GM20431 (cell line): ENCODE measurements at regions not wholly inside any gene's neighbourhood (a gene's known extent, or its start where the extent isn't known, plus 50 kb on each side); places are given as distances from the start of the nearest gene placed in this dataset.
"Not testable (repeated sequence)": the region's sequence is repeated elsewhere in the genome, so short reads cannot be mapped to it uniquely, and the experiment has no call there.

Experiments used
- in situ Hi-C: fragments of 300-500 bp; cut with MseI, MboI; formaldehyde crosslinking; loops from one replicate; pipeline ENCODE4 v1.15.0; 2020; ENCODE audit warnings: low sequenced_read_pairs; ENCODE audit not compliant: unreplicated experiment

DNA sequence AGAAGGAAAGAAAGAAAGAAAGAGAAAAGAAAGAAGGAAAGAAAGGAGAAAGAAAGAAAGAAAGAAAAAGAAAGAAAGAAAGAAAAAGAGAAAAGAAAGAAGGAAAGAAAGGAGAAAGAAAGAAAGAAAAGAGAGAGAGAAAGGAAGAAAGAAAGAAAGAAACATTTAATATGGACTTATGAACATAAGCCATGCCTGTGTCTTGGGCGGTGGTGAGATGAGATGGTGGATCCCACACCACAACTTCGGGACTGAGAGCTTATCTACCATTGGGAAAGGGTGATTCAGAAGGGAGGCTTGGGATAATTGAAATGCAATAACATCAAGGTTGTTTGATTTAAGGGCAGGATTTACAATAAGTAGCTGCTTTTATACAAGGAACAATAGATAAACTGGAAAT is 843.9 kb upstream of the AUTS2 start:
- in situ Hi-C loops = no loop called here

DNA sequence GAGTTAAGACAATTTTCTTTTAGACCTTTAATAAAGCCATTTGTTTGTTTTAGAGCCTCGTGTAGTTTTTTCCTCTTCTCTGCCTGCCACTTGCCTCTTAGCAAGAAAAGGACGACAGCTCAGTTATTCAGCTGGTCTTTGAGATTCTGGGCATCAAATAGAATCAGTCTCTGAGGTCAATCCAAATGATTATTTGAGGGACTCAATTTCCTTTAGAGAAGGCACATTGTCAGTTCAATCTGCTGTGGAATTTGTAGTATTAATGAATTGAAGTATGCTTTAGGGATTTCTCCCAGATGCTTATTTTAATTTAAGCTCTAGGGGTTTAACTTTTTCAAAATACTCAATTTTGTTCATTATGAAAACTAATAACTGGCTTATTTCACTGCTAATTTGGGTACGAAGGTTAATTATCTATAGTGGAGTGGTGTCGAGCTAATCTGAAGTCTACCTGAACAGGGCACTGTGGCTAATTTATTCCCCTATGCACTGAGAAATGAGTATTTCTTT is 841.2 kb upstream of the AUTS2 start:
- in situ Hi-C loops = no loop called here

DNA sequence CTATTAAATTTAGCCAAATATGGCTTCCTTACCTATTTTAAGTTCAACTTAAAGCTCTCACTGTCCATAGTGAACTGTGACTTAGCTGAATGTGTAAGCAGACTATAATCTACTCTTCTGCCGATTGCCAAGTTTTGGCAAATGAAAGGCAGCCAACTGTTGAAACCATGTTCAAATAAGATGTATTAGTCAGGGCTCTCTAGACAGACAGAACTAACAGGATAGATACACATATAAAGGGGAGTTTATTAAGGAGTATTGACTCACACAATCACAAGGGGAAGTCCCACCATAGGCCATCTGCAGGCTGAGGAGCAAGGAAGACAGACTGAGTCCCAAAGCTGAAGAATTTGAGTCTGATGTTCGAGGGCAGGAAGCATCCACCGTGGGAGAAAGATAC is 837.7 kb upstream of the AUTS2 start:
- in situ Hi-C loops = no loop called here

DNA sequence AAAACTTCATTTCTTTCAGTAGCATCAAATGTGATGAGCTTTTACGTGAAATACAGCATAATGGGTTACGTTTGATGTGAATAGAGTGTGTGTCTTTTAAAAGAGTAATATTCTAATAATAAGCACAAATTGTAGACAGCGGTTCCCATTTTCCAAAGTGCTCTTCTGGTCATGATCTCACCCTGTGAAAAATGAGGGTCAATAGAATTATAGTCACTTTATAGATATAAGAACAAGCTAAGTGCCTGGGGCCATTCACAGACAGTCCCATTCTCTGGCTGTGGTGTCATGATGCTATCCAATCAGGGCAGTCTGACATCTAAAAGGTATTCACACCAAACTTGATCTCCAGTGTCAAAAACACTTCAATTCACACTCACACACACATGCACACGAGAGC is 830.8 kb upstream of the AUTS2 start:
- in situ Hi-C loops = no loop called here

DNA sequence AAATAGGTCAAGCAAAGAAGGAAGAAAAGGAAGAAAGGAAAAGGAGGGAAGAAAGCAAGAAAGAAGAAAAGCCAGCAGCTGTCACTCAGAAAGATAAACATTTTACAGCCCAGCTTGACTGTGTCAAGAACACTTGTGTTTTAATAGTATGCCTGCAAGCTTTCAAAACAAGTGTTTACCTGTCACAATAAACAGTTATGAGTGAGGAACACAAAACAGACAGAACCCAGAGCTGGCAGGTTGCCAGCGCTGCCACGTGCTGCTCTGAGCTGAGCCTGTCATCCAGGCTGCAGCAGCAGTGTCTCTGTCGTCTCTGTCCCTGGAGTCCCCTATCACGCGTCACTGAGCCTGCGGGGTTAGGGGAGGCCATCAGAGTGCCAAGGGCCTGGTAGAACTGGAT is 827.6 kb upstream of the AUTS2 start:
- in situ Hi-C loops = no loop called here

DNA sequence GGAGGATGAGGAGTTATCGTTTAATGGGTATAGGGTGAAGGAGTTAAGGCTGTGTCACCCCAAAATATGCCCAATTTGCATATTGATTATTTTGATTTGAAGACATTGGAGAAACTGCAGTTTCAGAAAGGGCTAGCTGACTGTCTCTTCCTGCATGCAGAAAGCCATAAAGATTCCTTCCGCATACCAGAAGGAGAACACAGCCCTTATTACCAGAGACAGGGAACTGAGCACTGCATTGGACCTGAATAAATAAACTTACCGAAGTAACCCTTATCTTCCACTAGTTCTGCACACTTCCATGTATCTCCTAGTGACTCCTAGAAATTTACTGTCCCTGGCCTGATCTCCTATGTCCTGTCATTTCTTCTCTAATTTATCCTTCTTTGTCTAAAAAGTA is 821.9 kb upstream of the AUTS2 start:
- in situ Hi-C loops = no loop called here

DNA sequence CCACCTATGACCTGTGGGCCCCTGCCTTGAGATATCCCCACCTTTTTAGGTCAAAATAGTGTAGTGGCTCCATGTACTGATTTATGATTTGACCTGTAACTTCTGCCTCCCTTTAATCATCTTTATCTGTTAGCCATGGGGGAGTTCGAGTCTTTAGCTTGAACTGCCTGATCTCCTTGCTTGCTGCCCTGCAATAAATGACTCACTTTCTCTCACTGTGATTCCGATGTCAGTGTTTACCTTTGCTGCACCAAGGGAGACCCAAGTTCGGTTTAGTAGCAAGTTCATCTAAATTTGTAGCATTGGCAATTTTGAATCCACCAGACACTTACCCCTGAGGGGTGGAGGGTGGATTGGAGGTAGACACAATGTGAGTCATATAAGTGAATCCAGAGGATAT is 814.6 kb upstream of the AUTS2 start:
- in situ Hi-C loops = no loop called here

DNA sequence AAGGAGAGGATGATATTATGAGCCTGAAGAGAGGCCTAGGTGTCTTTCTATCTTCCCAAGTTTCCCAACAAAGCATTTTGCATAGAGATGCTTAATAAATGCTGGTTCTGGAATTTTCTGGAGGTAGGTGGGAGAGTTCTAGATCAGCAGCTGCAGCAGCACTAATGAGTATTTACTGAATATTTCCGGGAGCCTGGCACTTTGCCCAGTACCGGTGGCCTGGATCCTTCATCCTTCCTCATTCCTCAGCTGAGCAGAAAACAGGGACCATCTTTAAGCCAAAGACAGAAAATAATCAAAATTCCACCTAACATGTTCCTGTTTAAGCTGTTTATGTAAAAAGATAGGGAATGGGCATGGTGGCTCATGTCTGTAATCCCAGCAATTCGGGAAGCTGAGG is 813.2 kb upstream of the AUTS2 start:
- in situ Hi-C loops = no loop called here

DNA sequence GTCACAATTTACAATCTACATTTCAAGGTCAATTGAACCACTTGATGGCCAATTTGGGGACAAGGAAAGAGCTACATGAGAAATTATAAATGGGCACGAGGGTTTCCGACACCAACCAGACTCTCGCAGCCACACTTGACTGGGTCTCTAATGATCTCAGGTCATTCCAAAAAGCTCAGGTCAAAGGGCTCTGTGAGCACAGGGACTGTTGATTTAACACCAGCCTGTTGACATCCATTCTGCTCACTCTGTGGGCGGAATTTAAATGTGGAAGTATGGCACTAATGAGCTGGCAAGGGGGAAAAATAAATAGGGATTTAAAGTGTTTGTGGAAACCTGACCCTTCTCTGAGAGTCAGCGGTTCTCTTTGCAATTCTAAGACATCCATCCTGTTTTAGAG is 810.7 kb upstream of the AUTS2 start:
- in situ Hi-C loops = no loop called here

DNA sequence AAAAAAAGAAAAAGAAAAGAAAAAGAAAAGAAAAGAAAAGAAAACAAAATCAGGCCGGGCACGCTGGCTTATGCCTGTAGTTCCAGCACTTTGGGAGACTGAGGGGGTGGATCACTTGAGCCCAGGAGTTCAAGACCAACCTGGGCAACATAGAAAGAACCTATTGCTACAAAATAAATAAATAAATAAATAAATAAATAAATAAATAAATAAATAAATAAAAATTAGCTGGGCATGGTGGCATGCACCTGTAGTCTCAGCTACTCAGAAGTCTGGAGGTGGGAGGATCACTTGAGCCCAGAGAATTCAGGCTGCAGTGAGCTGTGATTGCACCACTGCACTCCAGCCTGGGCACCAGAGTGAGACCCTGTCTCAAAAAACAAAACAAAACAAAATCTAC is 809.7 kb upstream of the AUTS2 start:
- in situ Hi-C loops = not testable (repeated sequence)

DNA sequence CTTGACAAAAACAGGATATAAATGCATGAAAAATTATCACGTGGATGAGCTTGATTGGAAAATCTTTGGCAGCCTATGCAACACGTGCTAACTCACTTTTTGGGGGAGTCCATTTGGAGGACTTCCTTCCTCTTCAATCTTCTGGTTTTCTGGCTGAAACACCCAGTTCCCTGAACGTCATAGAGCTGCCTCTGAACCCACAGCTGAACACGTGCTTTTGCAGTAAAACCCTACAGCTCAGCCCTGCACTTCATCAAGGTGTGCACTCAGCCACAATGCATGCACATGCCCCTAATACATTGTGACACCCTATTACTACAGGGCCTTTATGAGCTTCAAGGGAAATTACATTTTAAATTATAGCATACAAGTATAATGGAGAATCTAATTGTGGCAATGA is 808.7 kb upstream of the AUTS2 start:
- in situ Hi-C loops = no loop called here

DNA sequence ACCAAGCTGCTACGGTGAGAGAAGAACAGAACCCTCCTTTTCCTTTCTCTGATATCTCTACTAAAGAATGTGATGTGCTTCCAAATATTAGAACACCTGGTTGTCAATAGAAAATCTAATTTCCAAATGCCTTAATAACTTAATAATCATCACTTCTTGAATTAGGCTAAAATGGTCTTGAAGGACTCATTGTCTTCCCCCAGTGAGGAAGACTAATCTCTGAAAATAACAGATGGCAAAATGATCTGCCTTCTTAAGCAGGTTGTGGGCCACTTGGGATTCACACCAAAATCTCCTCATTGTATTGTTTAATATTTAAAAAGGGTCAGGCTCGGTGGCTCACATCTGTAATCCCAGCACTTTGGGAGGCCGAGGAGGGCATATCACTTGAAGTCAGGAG is 805.9 kb upstream of the AUTS2 start:
- in situ Hi-C loops = no loop called here

DNA sequence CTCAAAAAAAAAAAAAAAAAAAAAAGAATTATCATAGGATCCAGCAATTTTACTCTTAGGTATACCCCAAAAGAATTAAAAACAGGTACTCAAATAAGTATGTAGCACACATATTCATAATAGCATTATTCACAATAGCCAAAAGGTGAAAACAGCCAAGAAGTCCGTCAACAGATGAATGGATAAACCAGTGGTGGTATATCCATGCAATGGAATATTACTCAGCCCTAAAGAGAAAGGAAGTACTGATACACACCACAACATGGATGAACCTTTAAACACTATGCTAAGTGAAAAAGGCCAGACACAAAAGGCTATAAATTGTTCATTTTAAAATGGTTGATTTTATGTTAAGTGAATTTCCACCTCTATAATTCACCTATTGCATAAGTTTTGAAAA is 804.8 kb upstream of the AUTS2 start:
- in situ Hi-C loops = no loop called here

DNA sequence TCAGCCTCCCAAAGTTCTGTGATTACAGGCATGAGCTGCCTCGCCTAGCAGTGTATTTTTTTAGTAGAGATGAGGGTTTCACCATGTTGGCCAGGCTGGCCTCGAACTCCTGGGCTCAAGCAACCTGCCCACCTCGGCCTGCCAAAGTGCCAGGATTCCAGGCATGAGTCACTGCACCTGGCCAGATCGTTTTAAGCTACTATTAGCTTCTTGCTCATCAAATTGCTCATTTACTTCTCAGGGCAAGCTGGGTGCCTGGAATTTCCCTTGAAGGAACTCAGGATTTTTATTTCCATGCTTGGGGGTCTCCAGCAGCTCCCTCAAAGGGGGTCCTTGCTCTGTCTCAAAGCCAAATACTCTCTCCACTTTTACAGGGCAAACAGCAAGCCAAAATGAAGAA is 798.0 kb upstream of the AUTS2 start:
- in situ Hi-C loops = no loop called here

DNA sequence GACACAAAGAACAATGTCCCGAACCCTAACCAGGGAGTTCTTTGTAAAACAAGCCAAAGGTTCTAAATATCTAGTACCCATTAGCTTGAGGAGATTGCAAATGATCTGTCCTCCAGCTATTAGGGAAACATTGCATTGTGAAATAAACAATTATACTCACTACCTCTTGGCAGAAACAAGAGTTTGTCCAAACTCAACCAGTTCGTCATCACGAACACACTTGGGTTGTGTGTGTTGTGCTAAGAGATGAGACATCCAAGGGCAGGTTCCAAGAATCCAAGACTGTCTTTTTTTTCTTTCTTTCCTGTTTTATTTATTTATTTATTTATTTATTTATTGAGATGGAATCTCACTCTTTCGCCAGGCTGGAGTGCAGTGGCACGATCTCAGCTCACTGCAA is 793.1 kb upstream of the AUTS2 start:
- in situ Hi-C loops = no loop called here

DNA sequence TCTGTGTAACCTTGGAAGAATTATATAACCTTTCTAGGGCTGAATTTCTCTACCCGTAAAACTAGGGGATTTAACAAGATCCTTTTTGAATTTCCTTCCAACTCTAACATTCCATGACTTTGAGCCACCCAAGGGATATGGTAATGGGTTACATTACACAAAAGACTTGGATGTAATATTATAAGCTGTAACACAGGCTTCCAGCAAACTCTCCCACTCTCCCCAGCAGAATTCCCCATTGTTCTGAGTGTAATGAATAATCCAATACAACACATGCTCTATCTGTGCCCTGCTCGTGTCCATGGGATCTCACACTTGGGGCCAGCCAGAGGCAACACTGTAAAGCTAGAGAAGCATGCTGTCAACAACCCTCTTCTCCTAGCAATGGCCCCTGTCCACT is 790.6 kb upstream of the AUTS2 start:
- in situ Hi-C loops = no loop called here

DNA sequence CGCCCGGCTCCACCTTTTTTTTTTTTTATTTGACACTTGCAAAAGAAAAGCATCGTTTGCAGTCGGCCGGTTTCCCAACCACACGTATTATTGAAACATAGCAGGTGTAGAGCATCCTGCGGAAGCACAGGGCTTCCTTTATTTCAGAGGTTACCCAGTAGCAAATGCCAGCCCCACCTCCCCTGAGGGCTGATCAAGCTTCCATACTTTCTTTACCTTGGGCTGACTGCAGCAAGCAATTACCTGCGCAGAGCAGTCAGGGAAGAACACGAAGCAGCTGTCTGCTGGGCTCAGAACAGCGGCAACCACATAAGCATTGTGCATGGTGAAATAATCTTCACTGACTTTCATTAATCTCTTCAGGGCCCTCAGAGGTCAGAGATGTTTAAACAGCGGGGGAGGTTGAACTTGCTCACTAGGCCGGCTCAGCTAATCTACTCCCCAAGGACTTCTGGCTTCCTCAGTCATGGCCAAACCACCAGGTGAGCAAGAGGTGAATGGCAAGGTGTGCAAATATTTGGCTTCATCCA is 784.7 kb upstream of the AUTS2 start:
- in situ Hi-C loops = no loop called here

DNA sequence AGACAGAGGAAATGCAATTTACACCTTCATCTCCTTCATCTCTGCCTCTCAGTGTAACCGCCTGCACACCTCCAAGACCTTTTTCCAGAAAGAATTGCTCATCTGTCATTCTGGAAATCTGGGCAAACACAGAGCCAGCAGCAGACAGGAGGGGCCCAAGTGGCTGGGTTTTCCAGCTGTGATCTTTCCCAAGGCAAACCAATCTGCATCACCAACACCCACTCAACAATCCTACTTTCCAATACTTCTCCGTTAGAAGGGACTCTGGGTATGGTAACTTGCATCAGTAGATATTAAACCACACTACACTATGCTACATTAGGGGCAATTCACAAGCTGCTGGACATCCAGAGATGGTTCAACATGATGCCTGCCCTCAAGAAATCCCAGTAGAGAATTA is 781.8 kb upstream of the AUTS2 start:
- in situ Hi-C loops = no loop called here

DNA sequence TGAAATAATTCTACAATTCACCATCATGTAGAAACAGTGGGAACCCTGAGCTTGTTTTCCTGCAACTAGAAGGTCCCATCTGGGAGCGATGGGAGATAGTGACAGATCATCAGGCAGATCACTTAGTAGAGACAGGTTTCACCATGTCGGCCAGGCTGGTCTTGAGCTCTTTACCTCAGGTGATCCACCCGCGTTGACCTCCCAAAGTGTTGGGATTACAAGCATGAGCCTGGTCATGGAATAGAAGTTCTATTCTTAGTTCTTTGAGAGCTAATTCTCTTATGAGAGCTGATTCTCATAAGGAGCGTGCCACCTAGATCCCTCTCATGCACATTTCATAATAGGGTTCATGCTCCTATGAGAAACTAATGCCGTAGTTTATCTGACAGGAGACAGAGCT is 778.0 kb upstream of the AUTS2 start:
- in situ Hi-C loops = no loop called here

DNA sequence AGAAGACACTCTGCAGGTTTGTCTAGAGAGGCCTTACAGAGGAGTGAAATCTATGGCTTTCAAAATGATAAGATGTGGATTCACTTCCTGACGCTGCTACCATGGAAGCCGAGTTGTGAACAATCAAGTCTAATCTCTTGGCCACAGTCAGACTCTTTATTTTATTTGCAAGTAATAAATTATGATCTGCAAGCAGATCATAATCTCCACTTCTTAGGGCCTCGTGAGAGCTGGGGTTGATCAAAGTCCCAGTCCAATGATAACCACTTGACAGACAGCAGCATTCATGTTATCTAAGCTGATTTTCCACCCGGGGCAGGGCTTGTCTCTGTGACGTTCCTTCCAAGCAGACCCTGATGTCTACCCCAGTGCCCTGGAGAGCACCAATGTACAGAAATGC is 776.4 kb upstream of the AUTS2 start:
- in situ Hi-C loops = no loop called here

DNA sequence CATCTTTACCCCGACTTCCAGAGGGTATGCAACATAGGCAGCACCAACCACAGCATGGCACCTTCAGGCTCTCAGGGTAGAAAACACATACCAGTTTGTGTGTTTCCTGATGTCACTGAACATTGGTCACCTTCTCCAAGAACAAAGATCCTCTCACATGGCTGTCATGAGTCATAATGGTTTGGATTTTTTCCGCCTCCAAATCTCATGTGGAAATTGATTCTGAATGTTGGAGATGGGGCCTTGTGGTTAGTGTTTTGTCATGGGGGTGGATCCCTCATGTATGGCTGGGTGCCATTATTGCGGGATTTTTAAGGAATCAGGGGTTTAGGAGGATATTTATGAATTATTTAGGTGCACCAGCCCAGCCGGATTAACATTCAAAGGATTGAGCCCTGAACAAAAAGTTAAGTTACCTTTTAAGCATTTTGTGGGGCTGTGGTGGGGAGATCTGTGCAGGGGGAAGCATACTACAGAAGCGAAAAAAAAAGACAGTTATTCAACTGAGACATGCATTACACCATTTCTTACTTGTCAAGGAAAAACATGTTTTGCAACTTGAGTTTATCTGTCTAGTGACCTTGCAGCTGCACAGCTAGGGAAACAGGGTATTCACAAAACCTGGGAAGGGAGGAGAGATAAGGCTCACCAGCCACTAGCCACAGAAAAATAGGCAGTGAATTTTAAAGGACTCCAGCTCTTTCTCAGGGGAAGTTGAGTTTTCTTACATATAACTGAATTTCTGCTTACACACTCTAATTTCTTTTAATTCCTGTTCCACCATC is 774.1 kb upstream of the AUTS2 start:
- in situ Hi-C loops = no loop called here

DNA sequence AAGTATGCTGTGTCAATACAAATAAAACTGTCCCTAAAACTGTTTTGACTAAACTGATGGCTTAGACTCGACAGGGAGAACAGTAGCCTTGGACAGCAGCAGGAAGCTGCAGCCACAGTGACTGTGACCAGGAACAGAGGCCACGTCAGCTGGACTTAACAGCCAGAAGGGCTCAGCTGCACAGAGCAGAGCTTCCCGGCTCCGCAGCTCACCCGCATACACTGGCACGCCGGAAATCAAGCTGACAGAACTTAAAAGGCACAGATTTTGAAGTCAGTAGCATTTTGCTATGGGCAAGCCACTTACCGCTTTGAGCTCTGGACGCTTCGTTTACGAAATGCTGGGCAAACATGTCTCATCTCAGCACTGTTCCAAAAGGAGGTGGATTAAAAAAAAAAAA is 769.7 kb upstream of the AUTS2 start:
- in situ Hi-C loops = no loop called here
